Activated naive CD4-positive, alpha-beta T cell treated with anti-CD3 and anti-CD28 coated beads, Interleukin-2, amount 50 U/mL, for 72 hours (primary cell): ENCODE measurements at regions not wholly inside any gene's neighbourhood (a gene's known extent, or its start where the extent isn't known, plus 50 kb on each side); places are given as distances from the start of the nearest gene placed in this dataset.
"Not testable (repeated sequence)": the region's sequence is repeated elsewhere in the genome, so short reads cannot be mapped to it uniquely, and the experiment has no call there.

Experiments used
- ATAC-seq, 2 donors: fragments of 150-1000 bp; cut with Tn5 transposase; 2 replicates each; pipeline ENCODE4 v1.10.0; 2021; ENCODE audit warnings: mild to moderate bottlenecking in 2 of 2, moderate library complexity in 2 of 2
- DNase-seq, 2 donors: peaks; one replicate each; pipeline ENCODE4 v3.0.0; 2021 to 2022; ENCODE audit warnings: low spot score in 2 of 2
- H3K27ac Mint-ChIP-seq, 2 donors: one replicate each; pipeline ENCODE4 v1.8.0; 2022; ENCODE audit warnings: mild to moderate bottlenecking in 2 of 2, mixed read lengths in 2 of 2
- H3K36me3 Mint-ChIP-seq, 2 donors: one replicate each; pipeline ENCODE4 v1.8.0; 2022; ENCODE audit warnings: mixed read lengths in 2 of 2
- H3K9me3 Mint-ChIP-seq, 2 donors: one replicate each; pipeline ENCODE4 v1.8.0; 2022; ENCODE audit warnings: mixed read lengths in 2 of 2

GRCh38 chr7:12929476-12930140 lies 242.2 kb downstream of the ARL4A start:
- ATAC-seq (no peak), DNase-seq (no peak)
- Mint-ChIP-seq H3K36me3 (no peaks in the 10 kb centered on the region), H3K9me3 (no peaks in the 10 kb centered on the region), H3K27ac (no peak overlapping the region)

GRCh38 chr7:12930534-12930933 lies 243.1 kb downstream of the ARL4A start:
- Mint-ChIP-seq H3K27ac (no peak overlapping the region), H3K9me3 (no peaks in the 10 kb centered on the region), H3K36me3 (no peaks in the 10 kb centered on the region)
- no peak for DNase-seq
- ATAC-seq, result no peak

- DNase-seq, H3K9me3 Mint-ChIP-seq, H3K36me3 Mint-ChIP-seq, H3K27ac Mint-ChIP-seq, ATAC-seq: not testable (repeated sequence)
These were observed 244.0 kb downstream of the ARL4A start for GRCh38 chr7:12931465-12931864.

GRCh38 chr7:12939694-12940093 lies 252.3 kb downstream of the ARL4A start:
- DNase-seq, result no peak
- H3K9me3 Mint-ChIP-seq, result peaks cover 13 to 17% of the 10 kb centered on the region in 2 donors
- no peak overlapping the region for H3K27ac Mint-ChIP-seq
- ATAC-seq, result no peak
- H3K36me3 Mint-ChIP-seq, result peaks cover 0 to 7% of the 10 kb centered on the region in 2 donors

- no peak overlapping the region for H3K27ac Mint-ChIP-seq
- H3K9me3 Mint-ChIP-seq, result peaks cover 13 to 17% of the 10 kb centered on the region in 2 donors
- no peak for ATAC-seq
- DNase-seq, result no peak
- H3K36me3 Mint-ChIP-seq, result peaks cover 0 to 7% of the 10 kb centered on the region in 2 donors
These were observed 254.1 kb downstream of the ARL4A start for GRCh38 chr7:12941512-12941911.

GRCh38 chr7:12942609-12943008 lies 255.2 kb downstream of the ARL4A start:
- H3K27ac Mint-ChIP-seq, result no peak overlapping the region
- no peak for DNase-seq
- ATAC-seq, result no peak
- H3K9me3 Mint-ChIP-seq, result peaks cover 11 to 13% of the 10 kb centered on the region in 2 donors
- H3K36me3 Mint-ChIP-seq, result peaks cover 0 to 7% of the 10 kb centered on the region in 2 donors

- peaks cover 5 to 7% of the 10 kb centered on the region in 2 donors for H3K9me3 Mint-ChIP-seq
- H3K27ac Mint-ChIP-seq, result no peak overlapping the region
- ATAC-seq (no peak), DNase-seq (no peak)
- H3K36me3 Mint-ChIP-seq, result peaks cover 0 to 7% of the 10 kb centered on the region in 2 donors
These were observed 256.3 kb downstream of the ARL4A start for GRCh38 chr7:12943781-12944180.

- no peak for ATAC-seq
- H3K36me3 Mint-ChIP-seq, result no peaks in the 10 kb centered on the region
- no peak overlapping the region for H3K27ac Mint-ChIP-seq
- H3K9me3 Mint-ChIP-seq, result no peaks in the 10 kb centered on the region
- DNase-seq, result no peak
These were observed 258.5 kb downstream of the ARL4A start for GRCh38 chr7:12945901-12946300.

- H3K9me3 Mint-ChIP-seq, result no peaks in the 10 kb centered on the region
- ATAC-seq (no peak), DNase-seq (no peak)
- H3K27ac Mint-ChIP-seq, result no peak overlapping the region
- no peaks in the 10 kb centered on the region for H3K36me3 Mint-ChIP-seq
These were observed 260.0 kb downstream of the ARL4A start for GRCh38 chr7:12947465-12947864.

GRCh38 chr7:12949060-12949931 lies 261.9 kb downstream of the ARL4A start:
- no peak for ATAC-seq
- no peaks in the 10 kb centered on the region for H3K36me3 Mint-ChIP-seq
- no peak overlapping the region for H3K27ac Mint-ChIP-seq

GRCh38 chr7:12951397-12951801 lies 264.0 kb downstream of the ARL4A start:
- H3K9me3 Mint-ChIP-seq, result no peaks in the 10 kb centered on the region
- no peaks in the 10 kb centered on the region for H3K36me3 Mint-ChIP-seq
- no peak overlapping the region for H3K27ac Mint-ChIP-seq
- no peak for DNase-seq
- ATAC-seq, result no peak

More at GRCh38 chr7:12949060-12949931, 261.9 kb downstream of the ARL4A start:
- no peak for DNase-seq
- no peaks in the 10 kb centered on the region for H3K9me3 Mint-ChIP-seq

GRCh38 chr7:12954380-12955033 lies 267.1 kb downstream of the ARL4A start:
- H3K27ac Mint-ChIP-seq, result no peak overlapping the region
- no peaks in the 10 kb centered on the region for H3K36me3 Mint-ChIP-seq
- ATAC-seq (no peak), DNase-seq (no peak)
- H3K9me3 Mint-ChIP-seq, result no peaks in the 10 kb centered on the region

GRCh38 chr7:12957487-12957886 lies 270.1 kb downstream of the ARL4A start:
- Mint-ChIP-seq H3K27ac (no peak overlapping the region), H3K36me3 (no peaks in the 10 kb centered on the region), H3K9me3 (no peaks in the 10 kb centered on the region)
- ATAC-seq, result no peak
- no peak for DNase-seq

GRCh38 chr7:12961910-12962480 lies 274.6 kb downstream of the ARL4A start:
- no peaks in the 10 kb centered on the region for H3K36me3 Mint-ChIP-seq
- H3K9me3 Mint-ChIP-seq, result no peaks in the 10 kb centered on the region
- H3K27ac Mint-ChIP-seq, result no peak overlapping the region
- DNase-seq, result no peak
- ATAC-seq, result no peak

- no peak for ATAC-seq
- H3K9me3 Mint-ChIP-seq, result no peaks in the 10 kb centered on the region
These were observed 276.0 kb downstream of the ARL4A start for GRCh38 chr7:12963435-12963834.

GRCh38 chr7:12964836-12965235 lies 277.4 kb downstream of the ARL4A start:
- DNase-seq (no peak), ATAC-seq (no peak)
- Mint-ChIP-seq H3K36me3 (no peaks in the 10 kb centered on the region), H3K9me3 (no peaks in the 10 kb centered on the region), H3K27ac (no peak overlapping the region)

More at GRCh38 chr7:12963435-12963834, 276.0 kb downstream of the ARL4A start:
- DNase-seq, result no peak
- no peak overlapping the region for H3K27ac Mint-ChIP-seq
- H3K36me3 Mint-ChIP-seq, result no peaks in the 10 kb centered on the region

GRCh38 chr7:12965767-12966166 lies 278.3 kb downstream of the ARL4A start:
- no peaks in the 10 kb centered on the region for H3K36me3 Mint-ChIP-seq
- no peak overlapping the region for H3K27ac Mint-ChIP-seq
- ATAC-seq (no peak), DNase-seq (no peak)
- H3K9me3 Mint-ChIP-seq, result no peaks in the 10 kb centered on the region
